ENCODE measurements at regions not wholly inside any gene's neighbourhood (a gene's known extent, or its start where the extent isn't known, plus 50 kb on each side); places are given as distances from the start of the nearest gene placed in this dataset.

GRCh38 chr15:26050984-26051383 is 187.9 kb upstream of the ATP10A start:
- H3K36me3 ChIP-seq: no peaks in the 10 kb centered on the region
- H3K4me3 ChIP-seq: no peak overlapping the region
- TF ChIP-seq CTCF (IDR thresholded peaks at IDR 0.05): no peak
- peaks cover 0 to 19% of the 10 kb centered on the region in 2 donors for H3K4me1 ChIP-seq (ENCODE audit: control insufficient read depth in 1 of 2, low read depth in 2 of 2)
- no peaks in the 10 kb centered on the region for H3K9me3 ChIP-seq
- DNase-seq (ENCODE audit: low spot score) (no peak), ATAC-seq (ENCODE audit: insufficient number of reproducible peaks, low FRiP score, low read depth) (no peak)
- H3K27ac ChIP-seq: no peak overlapping the region
- H3K27me3 ChIP-seq (replicated peaks; ENCODE audit: insufficient read depth): no peaks in the 10 kb centered on the region

- Histone ChIP-seq H3K4me3 (no peak overlapping the region), H3K9me3 (no peaks in the 10 kb centered on the region), H3K4me1 (ENCODE audit: control insufficient read depth in 1 of 2, low read depth in 2 of 2) (peaks cover 0 to 19% of the 10 kb centered on the region in 2 donors), H3K36me3 (no peaks in the 10 kb centered on the region), H3K27ac (no peak overlapping the region), H3K27me3 (replicated peaks; ENCODE audit: insufficient read depth) (no peaks in the 10 kb centered on the region)
- TF ChIP-seq CTCF (IDR thresholded peaks at IDR 0.05): no peak
- DNase-seq (ENCODE audit: low spot score): no peak
- ATAC-seq (ENCODE audit: insufficient number of reproducible peaks, low FRiP score, low read depth): no peak
Measured at GRCh38 chr15:26049900-26050657, 187.0 kb upstream of the ATP10A start.

- TF ChIP-seq CTCF (IDR thresholded peaks at IDR 0.05): no peak
- H3K4me3 ChIP-seq: no peak overlapping the region
- no peaks in the 10 kb centered on the region for H3K36me3 ChIP-seq
- ATAC-seq (ENCODE audit: insufficient number of reproducible peaks, low FRiP score, low read depth) (no peak), DNase-seq (ENCODE audit: low spot score) (no peak)
- no peaks in the 10 kb centered on the region for H3K27me3 ChIP-seq (replicated peaks; ENCODE audit: insufficient read depth)
- H3K9me3 ChIP-seq: no peaks in the 10 kb centered on the region
- peaks cover 0 to 19% of the 10 kb centered on the region in 2 donors for H3K4me1 ChIP-seq (ENCODE audit: control insufficient read depth in 1 of 2, low read depth in 2 of 2)
- no peak overlapping the region for H3K27ac ChIP-seq
Measured at GRCh38 chr15:26048669-26049068, 185.5 kb upstream of the ATP10A start.

GRCh38 chr15:26045516-26045915 is 182.4 kb upstream of the ATP10A start:
- no peak for TF ChIP-seq CTCF (IDR thresholded peaks at IDR 0.05)
- ATAC-seq (ENCODE audit: insufficient number of reproducible peaks, low FRiP score, low read depth) (no peak), DNase-seq (ENCODE audit: low spot score) (no peak)
- Histone ChIP-seq H3K27me3 (replicated peaks; ENCODE audit: insufficient read depth) (no peaks in the 10 kb centered on the region), H3K36me3 (no peaks in the 10 kb centered on the region), H3K4me3 (no peak overlapping the region), H3K9me3 (no peaks in the 10 kb centered on the region), H3K4me1 (ENCODE audit: control insufficient read depth in 1 of 2, low read depth in 2 of 2) (no peaks in the 10 kb centered on the region), H3K27ac (no peak overlapping the region)

GRCh38 chr15:26043018-26043417 is 179.9 kb upstream of the ATP10A start:
- Histone ChIP-seq H3K27ac (no peak overlapping the region), H3K9me3 (no peaks in the 10 kb centered on the region), H3K27me3 (replicated peaks; ENCODE audit: insufficient read depth) (no peaks in the 10 kb centered on the region), H3K4me1 (ENCODE audit: control insufficient read depth in 1 of 2, low read depth in 2 of 2) (no peaks in the 10 kb centered on the region), H3K36me3 (no peaks in the 10 kb centered on the region), H3K4me3 (no peak overlapping the region)
- DNase-seq (ENCODE audit: low spot score) (no peak), ATAC-seq (ENCODE audit: insufficient number of reproducible peaks, low FRiP score, low read depth) (no peak)
- TF ChIP-seq CTCF (IDR thresholded peaks at IDR 0.05): no peak

Measured in thoracic aorta (tissue), 2 donors.